ENCODE measurements at regions not wholly inside any gene's neighbourhood (a gene's known extent, or its start where the extent isn't known, plus 50 kb on each side); places are given as distances from the start of the nearest gene placed in this dataset.
"Not testable (repeated sequence)": the region's sequence is repeated elsewhere in the genome, so short reads cannot be mapped to it uniquely, and the experiment has no call there.

DNA sequence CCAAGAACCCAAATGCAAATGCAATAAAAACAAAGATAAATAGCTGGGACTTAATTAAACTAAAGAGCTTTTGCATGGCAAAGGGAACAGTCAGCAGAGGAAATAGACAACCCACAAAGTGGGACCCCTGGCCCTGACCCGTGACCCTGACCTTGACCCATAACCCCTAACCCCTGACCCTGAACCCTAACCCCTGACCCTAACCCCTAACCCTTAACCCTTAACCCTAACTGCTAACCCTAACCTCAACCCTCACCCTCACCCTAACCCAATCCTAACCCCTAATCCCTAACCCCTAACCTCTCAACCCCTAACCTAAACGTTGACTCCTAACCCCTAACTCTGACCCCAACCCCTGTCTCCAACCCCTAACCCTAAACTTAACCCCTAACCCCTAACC lies 284.9 kb downstream of the CCDC74A start:
- H3K9me3 ChIP-seq (ENCODE audit: control insufficient read depth, low read depth, low read length); H3K4me3 ChIP-seq (ENCODE audit: control insufficient read depth in 2 of 3, extremely low read depth in 1 of 3, insufficient read depth in 2 of 3, low read depth in 1 of 3, low read length in 3 of 3); H3K27me3 ChIP-seq (ENCODE audit: control insufficient read depth, extremely low read depth, insufficient read depth, low read length); H2AFZ ChIP-seq (ENCODE audit: control insufficient read depth, low read length); FAIRE-seq; H4K20me1 ChIP-seq (ENCODE audit: control insufficient read depth, extremely low read depth, insufficient read depth, low read length); H3K36me3 ChIP-seq (ENCODE audit: control insufficient read depth in 2 of 2, extremely low read depth in 1 of 2, insufficient read depth in 2 of 2, low read length in 2 of 2); DNase-seq (ENCODE audit: low read depth, low spot score); H3K4me1 ChIP-seq (ENCODE audit: control insufficient read depth, extremely low read depth, insufficient read depth, low read length); H3K9ac ChIP-seq (ENCODE audit: control insufficient read depth, extremely low read depth, insufficient read depth, low read length); H3K79me2 ChIP-seq (ENCODE audit: control insufficient read depth, insufficient read depth, low read length); H3K27ac ChIP-seq (ENCODE audit: control insufficient read depth, insufficient read depth, low read length); H3K9me1 ChIP-seq (ENCODE audit: control insufficient read depth, extremely low read depth, insufficient read depth, low read length); H3K4me2 ChIP-seq (ENCODE audit: control insufficient read depth, extremely low read depth, insufficient read depth, low read depth, low read length); dilution Hi-C loops (cut with MboI; ENCODE audit: extremely low pct_ligation_motif_present, low sequenced_read_pairs): not testable (repeated sequence)

DNA sequence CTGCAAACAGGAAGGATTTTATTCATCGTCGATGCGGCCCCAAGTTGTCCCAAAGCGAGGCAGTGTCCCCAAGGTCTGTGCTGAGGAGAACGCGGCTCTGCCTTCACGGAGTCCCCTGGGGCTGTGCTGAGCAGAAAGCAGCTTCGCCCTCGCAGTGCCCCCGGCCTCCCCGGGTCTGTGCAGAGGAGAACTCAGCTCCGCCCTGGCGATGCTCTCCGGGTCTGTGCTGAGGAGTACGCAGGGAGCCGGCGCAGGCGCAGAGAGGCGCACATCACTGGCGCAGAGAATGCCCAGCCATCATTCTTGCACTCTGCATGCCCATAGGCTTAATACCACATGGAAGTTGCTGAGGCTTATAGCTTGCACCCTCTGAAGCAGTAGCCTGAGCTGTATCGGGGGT lies 285.7 kb downstream of the CCDC74A start:
- H3K4me2 ChIP-seq (ENCODE audit: control insufficient read depth, extremely low read depth, insufficient read depth, low read depth, low read length); DNase-seq (ENCODE audit: low read depth, low spot score); H3K9me3 ChIP-seq (ENCODE audit: control insufficient read depth, low read depth, low read length); H2AFZ ChIP-seq (ENCODE audit: control insufficient read depth, low read length); H3K79me2 ChIP-seq (ENCODE audit: control insufficient read depth, insufficient read depth, low read length); H3K4me1 ChIP-seq (ENCODE audit: control insufficient read depth, extremely low read depth, insufficient read depth, low read length); H3K9me1 ChIP-seq (ENCODE audit: control insufficient read depth, extremely low read depth, insufficient read depth, low read length); H3K27me3 ChIP-seq (ENCODE audit: control insufficient read depth, extremely low read depth, insufficient read depth, low read length); dilution Hi-C loops (cut with MboI; ENCODE audit: extremely low pct_ligation_motif_present, low sequenced_read_pairs); H3K27ac ChIP-seq (ENCODE audit: control insufficient read depth, insufficient read depth, low read length); H3K9ac ChIP-seq (ENCODE audit: control insufficient read depth, extremely low read depth, insufficient read depth, low read length); FAIRE-seq; H4K20me1 ChIP-seq (ENCODE audit: control insufficient read depth, extremely low read depth, insufficient read depth, low read length); H3K36me3 ChIP-seq (ENCODE audit: control insufficient read depth in 2 of 2, extremely low read depth in 1 of 2, insufficient read depth in 2 of 2, low read length in 2 of 2); H3K4me3 ChIP-seq (ENCODE audit: control insufficient read depth in 2 of 3, extremely low read depth in 1 of 3, insufficient read depth in 2 of 3, low read depth in 1 of 3, low read length in 3 of 3): not testable (repeated sequence)

DNA sequence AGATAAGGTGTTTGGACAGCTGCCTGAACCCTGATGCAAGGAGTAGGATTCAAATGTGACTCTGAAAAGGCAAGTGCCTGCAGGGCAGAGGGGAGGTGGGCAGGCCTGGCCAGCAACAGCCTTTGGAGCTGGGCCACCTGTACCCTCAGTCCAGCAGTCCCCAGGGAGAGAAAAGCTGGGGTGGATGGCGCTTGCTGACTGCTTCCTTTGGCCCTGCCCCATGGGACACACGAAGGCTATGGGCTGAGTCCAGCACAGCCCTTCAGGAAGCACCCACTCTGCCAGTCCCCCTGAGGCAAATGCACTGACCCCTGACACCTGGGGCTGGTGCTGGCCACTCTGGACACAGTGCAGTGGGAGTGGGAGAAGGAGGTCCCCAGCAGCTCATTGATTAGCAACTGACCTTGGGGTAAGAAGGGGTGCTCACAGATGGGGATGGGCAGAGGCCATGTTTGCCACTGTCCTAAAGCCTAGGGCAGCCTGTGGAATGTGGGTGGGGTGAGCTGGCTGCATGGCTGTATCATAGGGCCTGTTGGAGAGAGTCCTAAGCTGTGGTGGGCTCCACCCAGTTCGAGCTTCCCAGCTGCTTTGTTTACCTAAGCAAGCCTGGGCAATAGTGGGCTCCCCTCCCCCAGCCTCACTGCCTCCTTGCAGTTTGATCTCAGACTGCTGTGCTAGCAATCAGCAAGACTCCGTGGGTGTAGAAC lies 290.7 kb downstream of the CCDC74A start:
- H3K4me3 ChIP-seq (ENCODE audit: control insufficient read depth in 2 of 3, extremely low read depth in 1 of 3, insufficient read depth in 2 of 3, low read depth in 1 of 3, low read length in 3 of 3); H3K9ac ChIP-seq (ENCODE audit: control insufficient read depth, extremely low read depth, insufficient read depth, low read length); H3K27me3 ChIP-seq (ENCODE audit: control insufficient read depth, extremely low read depth, insufficient read depth, low read length); H3K4me1 ChIP-seq (ENCODE audit: control insufficient read depth, extremely low read depth, insufficient read depth, low read length); H3K79me2 ChIP-seq (ENCODE audit: control insufficient read depth, insufficient read depth, low read length); DNase-seq (ENCODE audit: low read depth, low spot score); H3K9me1 ChIP-seq (ENCODE audit: control insufficient read depth, extremely low read depth, insufficient read depth, low read length); H2AFZ ChIP-seq (ENCODE audit: control insufficient read depth, low read length); H3K36me3 ChIP-seq (ENCODE audit: control insufficient read depth in 2 of 2, extremely low read depth in 1 of 2, insufficient read depth in 2 of 2, low read length in 2 of 2); dilution Hi-C loops (cut with MboI; ENCODE audit: extremely low pct_ligation_motif_present, low sequenced_read_pairs); H3K27ac ChIP-seq (ENCODE audit: control insufficient read depth, insufficient read depth, low read length); FAIRE-seq; H3K4me2 ChIP-seq (ENCODE audit: control insufficient read depth, extremely low read depth, insufficient read depth, low read depth, low read length); H4K20me1 ChIP-seq (ENCODE audit: control insufficient read depth, extremely low read depth, insufficient read depth, low read length); H3K9me3 ChIP-seq (ENCODE audit: control insufficient read depth, low read depth, low read length): not testable (repeated sequence)
